ENCODE measurements at regions not wholly inside any gene's neighbourhood (a gene's known extent, or its start where the extent isn't known, plus 50 kb on each side); places are given as distances from the start of the nearest gene placed in this dataset.

DNA sequence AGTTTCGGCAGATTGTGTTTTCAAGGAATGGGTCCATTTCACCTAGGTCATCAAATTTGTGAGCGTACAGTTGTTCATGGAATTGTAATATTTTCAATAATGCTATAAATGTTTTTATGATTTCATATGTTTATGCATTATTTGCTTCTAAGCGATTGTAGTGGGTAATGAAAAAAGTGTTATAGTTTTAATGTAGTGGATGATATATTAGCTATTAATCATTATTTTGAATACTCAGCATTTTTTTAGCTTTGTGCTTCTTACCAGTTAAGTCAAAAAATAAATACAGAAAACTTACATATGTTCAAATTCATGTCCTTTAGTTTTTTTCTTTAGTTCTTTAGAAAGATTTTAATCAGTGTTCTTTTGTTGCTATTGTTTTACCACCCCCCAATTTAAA is 677.0 kb downstream of the STK39 start:
- TF ChIP-seq, protein P1, sequence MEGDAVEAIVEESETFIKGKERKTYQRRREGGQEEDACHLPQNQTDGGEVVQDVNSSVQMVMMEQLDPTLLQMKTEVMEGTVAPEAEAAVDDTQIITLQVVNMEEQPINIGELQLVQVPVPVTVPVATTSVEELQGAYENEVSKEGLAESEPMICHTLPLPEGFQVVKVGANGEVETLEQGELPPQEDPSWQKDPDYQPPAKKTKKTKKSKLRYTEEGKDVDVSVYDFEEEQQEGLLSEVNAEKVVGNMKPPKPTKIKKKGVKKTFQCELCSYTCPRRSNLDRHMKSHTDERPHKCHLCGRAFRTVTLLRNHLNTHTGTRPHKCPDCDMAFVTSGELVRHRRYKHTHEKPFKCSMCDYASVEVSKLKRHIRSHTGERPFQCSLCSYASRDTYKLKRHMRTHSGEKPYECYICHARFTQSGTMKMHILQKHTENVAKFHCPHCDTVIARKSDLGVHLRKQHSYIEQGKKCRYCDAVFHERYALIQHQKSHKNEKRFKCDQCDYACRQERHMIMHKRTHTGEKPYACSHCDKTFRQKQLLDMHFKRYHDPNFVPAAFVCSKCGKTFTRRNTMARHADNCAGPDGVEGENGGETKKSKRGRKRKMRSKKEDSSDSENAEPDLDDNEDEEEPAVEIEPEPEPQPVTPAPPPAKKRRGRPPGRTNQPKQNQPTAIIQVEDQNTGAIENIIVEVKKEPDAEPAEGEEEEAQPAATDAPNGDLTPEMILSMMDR (IDR thresholded peaks at IDR 0.05) = no peak
- no peak for TF ChIP-seq POLR2A (IDR thresholded peaks at IDR 0.05)
